Smooth muscle cell (in vitro differentiated cells): ENCODE measurements at regions not wholly inside any gene's neighbourhood (a gene's known extent, or its start where the extent isn't known, plus 50 kb on each side); places are given as distances from the start of the nearest gene placed in this dataset.

Experiments
- DNase-seq: peaks from one replicate; lab custom pipeline; 2025; ENCODE audit not compliant: unreplicated experiment; lab: John Stamatoyannopoulos, UW
- H2AFZ ChIP-seq: fragments of 200-600 bp; sonication (generic); 2 replicates; pipeline ENCODE4 v1.6.0; 2016; ENCODE audit warnings: antibody characterized with exemption, low read depth, mild to moderate bottlenecking
- H3F3A ChIP-seq: fragments of 200-600 bp; sonication (generic); 2 replicates; pipeline ENCODE4 v1.6.0; 2017; ENCODE audit warnings: antibody characterized with exemption, low read depth
- H3K27ac ChIP-seq: fragments of 200-600 bp; sonication (generic); 2 replicates; pipeline ENCODE4 v1.5.1; 2016; ENCODE audit warnings: low read depth, mild to moderate bottlenecking
- H3K27me3 ChIP-seq: fragments of 200-600 bp; sonication (generic); 2 replicates; pipeline ENCODE4 v1.6.1; 2016; ENCODE audit warnings: low read depth, mild to moderate bottlenecking
- H3K36me3 ChIP-seq: fragments of 200-600 bp; sonication (generic); 2 replicates; pipeline ENCODE4 v1.5.1; 2016; ENCODE audit warnings: low read depth
- H3K4me1 ChIP-seq: fragments of 200-600 bp; sonication (generic); 2 replicates; pipeline ENCODE4 v1.5.1; 2016; ENCODE audit warnings: low read depth
- H3K4me2 ChIP-seq: fragments of 200-600 bp; sonication (generic); 2 replicates; pipeline ENCODE4 v1.6.0; 2016; ENCODE audit warnings: mild to moderate bottlenecking
- H3K4me3 ChIP-seq: fragments of 200-600 bp; sonication (generic); 2 replicates; pipeline ENCODE4 v1.5.1; 2016; ENCODE audit warnings: mild to moderate bottlenecking
- H3K79me2 ChIP-seq: fragments of 200-600 bp; sonication (generic); 2 replicates; pipeline ENCODE4 v1.6.0; 2016; ENCODE audit warnings: low read depth, mild to moderate bottlenecking
- H3K9ac ChIP-seq: fragments of 200-600 bp; sonication (generic); 2 replicates; pipeline ENCODE4 v1.6.0; 2016; ENCODE audit warnings: low read depth
- H3K9me3 ChIP-seq: fragments of 200-600 bp; sonication (generic); replicated peaks from 2 replicates; pipeline ENCODE4 v1.5.1; 2016; ENCODE audit warnings: low read depth
- H4K20me1 ChIP-seq: fragments of 200-600 bp; sonication (generic); 2 replicates; pipeline ENCODE4 v1.6.0; 2016; ENCODE audit warnings: low read depth
- WGBS: methylation state at CpG from one replicate; pipeline ENCODE4 v1.1.7; 2016; ENCODE audit warnings: low lambda C conversion rate; 5-methylcytosine and 5-hydroxymethylcytosine counted together
- TF ChIP-seq, protein P1 (sequence below): fragments of 200-600 bp; sonication (generic); IDR thresholded peaks from 2 replicates; pipeline ENCODE4 v1.5.1; 2017; ENCODE audit warnings: borderline replicate concordance, mild to moderate bottlenecking, antibody characterized with exemption; ENCODE audit not compliant: insufficient read depth, poor library complexity, severe bottlenecking

DNA sequence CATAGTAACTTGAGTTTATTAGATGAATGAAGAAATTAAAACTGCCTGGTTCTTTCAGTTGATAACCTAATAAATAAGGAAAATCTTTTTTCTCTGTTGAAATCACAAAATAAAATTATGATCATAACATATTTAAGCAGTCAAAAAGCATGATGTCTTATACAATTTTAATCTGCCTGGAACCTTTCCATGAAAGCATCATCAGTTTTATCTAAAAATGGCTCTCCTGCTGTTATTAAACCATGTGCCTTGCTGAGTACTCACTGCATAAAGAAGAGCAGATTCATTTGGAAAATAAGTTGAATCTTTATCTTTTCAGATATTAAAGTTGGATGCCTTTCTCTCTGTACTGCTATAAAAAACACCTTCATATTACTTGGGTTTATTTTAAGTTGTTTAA lies 148.8 kb downstream of the SLC24A2 start:
- no peaks in the 10 kb centered on the region for H4K20me1 ChIP-seq
- H2AFZ ChIP-seq = no peak overlapping the region
- no peak overlapping the region for H3K4me3 ChIP-seq
- no peaks in the 10 kb centered on the region for H3K4me1 ChIP-seq
- H3K36me3 ChIP-seq = no peaks in the 10 kb centered on the region
- H3K27me3 ChIP-seq = peaks cover 7% of the 10 kb centered on the region
- no peaks in the 10 kb centered on the region for H3F3A ChIP-seq
- no peaks in the 10 kb centered on the region for H3K9me3 ChIP-seq
- TF ChIP-seq, protein P1, sequence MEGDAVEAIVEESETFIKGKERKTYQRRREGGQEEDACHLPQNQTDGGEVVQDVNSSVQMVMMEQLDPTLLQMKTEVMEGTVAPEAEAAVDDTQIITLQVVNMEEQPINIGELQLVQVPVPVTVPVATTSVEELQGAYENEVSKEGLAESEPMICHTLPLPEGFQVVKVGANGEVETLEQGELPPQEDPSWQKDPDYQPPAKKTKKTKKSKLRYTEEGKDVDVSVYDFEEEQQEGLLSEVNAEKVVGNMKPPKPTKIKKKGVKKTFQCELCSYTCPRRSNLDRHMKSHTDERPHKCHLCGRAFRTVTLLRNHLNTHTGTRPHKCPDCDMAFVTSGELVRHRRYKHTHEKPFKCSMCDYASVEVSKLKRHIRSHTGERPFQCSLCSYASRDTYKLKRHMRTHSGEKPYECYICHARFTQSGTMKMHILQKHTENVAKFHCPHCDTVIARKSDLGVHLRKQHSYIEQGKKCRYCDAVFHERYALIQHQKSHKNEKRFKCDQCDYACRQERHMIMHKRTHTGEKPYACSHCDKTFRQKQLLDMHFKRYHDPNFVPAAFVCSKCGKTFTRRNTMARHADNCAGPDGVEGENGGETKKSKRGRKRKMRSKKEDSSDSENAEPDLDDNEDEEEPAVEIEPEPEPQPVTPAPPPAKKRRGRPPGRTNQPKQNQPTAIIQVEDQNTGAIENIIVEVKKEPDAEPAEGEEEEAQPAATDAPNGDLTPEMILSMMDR = no peak
- no peak for DNase-seq
- no peak overlapping the region for H3K4me2 ChIP-seq
- no peak overlapping the region for H3K27ac ChIP-seq
- no peaks in the 10 kb centered on the region for H3K79me2 ChIP-seq
- H3K9ac ChIP-seq = no peak overlapping the region

DNA sequence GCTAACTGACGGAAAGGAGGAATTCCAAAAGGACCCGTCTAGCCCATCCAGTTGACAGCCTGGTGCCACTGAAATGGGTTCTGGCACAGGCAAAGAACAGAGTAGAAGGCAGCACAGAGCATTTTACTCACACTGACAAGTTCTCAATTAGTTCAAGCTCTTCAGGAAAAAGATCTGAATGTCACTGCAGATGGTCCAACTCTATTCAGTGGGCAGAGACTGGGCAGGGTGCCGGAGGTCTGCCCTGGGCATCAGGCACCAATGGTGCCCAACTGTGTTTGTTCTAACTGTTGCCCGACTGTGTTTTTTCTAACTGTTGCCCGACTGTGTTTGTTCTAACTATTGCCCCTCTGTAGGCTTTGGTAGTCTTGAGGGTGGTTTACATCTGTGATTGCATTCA lies 151.8 kb downstream of the SLC24A2 start:
- Histone ChIP-seq H3K9ac (no peak overlapping the region), H3K4me2 (no peak overlapping the region), H3K27me3 (peaks cover 7% of the 10 kb centered on the region), H3K36me3 (no peaks in the 10 kb centered on the region), H3K79me2 (no peaks in the 10 kb centered on the region), H3K4me3 (no peak overlapping the region), H3F3A (no peaks in the 10 kb centered on the region), H3K27ac (no peak overlapping the region), H2AFZ (no peak overlapping the region), H4K20me1 (no peaks in the 10 kb centered on the region), H3K4me1 (no peaks in the 10 kb centered on the region), H3K9me3 (no peaks in the 10 kb centered on the region)
- DNase-seq = no peak
- TF ChIP-seq, protein P1 = no peak
- WGBS = 90% methylated on average over 5 of the region's 5 CpGs

DNA sequence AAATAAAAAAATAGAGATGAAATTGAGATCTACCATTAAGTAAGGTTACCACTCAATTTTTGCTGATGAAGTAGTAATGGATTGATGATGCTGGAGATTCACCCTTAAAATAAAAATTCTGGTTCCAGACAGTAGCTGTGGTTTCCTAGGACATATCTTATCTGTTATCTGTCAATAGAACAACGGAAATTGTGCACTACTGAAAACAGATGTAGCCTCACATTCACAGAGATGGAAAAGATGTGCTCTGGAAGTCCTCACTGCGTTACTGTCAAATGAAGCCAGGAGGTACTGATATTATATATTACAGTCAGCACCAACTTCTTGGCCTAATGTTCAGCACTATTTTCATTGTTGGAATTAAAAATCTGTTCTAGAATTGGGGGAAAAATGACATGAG lies 154.0 kb downstream of the SLC24A2 start:
- Histone ChIP-seq H3K9ac (no peak overlapping the region), H2AFZ (no peak overlapping the region), H4K20me1 (no peaks in the 10 kb centered on the region), H3K4me1 (no peaks in the 10 kb centered on the region), H3K79me2 (no peaks in the 10 kb centered on the region), H3K27me3 (peaks cover 5% of the 10 kb centered on the region), H3K9me3 (no peaks in the 10 kb centered on the region), H3K27ac (no peak overlapping the region), H3K36me3 (no peaks in the 10 kb centered on the region), H3K4me3 (no peak overlapping the region), H3F3A (no peaks in the 10 kb centered on the region), H3K4me2 (no peak overlapping the region)
- WGBS = 56% methylated on average over 2 of the region's 2 CpGs
- TF ChIP-seq, protein P1 = no peak
- DNase-seq = no peak

DNA sequence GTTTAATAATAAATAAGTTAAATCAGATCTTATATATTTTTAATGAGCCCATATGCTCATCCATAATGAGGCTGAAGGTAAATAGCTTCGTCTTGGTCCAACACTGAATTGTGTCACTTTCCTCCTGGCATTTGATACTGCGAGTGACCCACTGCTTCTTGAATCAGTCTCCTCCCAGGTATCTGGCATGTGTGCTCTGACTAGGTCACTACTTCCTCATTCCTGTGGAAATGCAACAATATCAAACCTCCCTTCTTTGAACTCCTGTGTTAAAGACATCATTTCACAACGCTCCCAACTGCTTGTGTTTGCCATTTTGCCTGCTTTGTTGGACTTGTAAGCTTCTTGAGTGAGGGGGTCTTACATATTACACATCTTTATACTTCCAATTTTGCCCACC lies 157.7 kb downstream of the SLC24A2 start:
- Histone ChIP-seq H3K4me2 (no peak overlapping the region), H2AFZ (no peak overlapping the region), H4K20me1 (no peaks in the 10 kb centered on the region), H3K9me3 (no peaks in the 10 kb centered on the region), H3K36me3 (no peaks in the 10 kb centered on the region), H3K27ac (no peak overlapping the region), H3K79me2 (no peaks in the 10 kb centered on the region), H3K27me3 (no peaks in the 10 kb centered on the region), H3F3A (no peaks in the 10 kb centered on the region), H3K4me3 (no peak overlapping the region), H3K9ac (no peak overlapping the region), H3K4me1 (no peaks in the 10 kb centered on the region)
- 88% methylated on average over 3 of the region's 3 CpGs for WGBS
- DNase-seq = no peak
- TF ChIP-seq, protein P1 = no peak
